Tibial nerve (tissue), 4 donors: ENCODE measurements at regions not wholly inside any gene's neighbourhood (a gene's known extent, or its start where the extent isn't known, plus 50 kb on each side); places are given as distances from the start of the nearest gene placed in this dataset.

Source experiments
- CTCF ChIP-seq, 5 experiments: fragments of 200-600 bp in 3 of 5; fragments of 450-650 bp in 2 of 5; sonication (generic) in 3 of 5; IDR thresholded peaks; one replicate each; pipeline ENCODE4 v1.5.1; 2016 to 2019; ENCODE audit warnings: antibody characterized with exemption in 5 of 5, mild to moderate bottlenecking in 3 of 5, moderate library complexity in 2 of 5
- EP300 ChIP-seq, 2 donors: sonication (generic); formaldehyde crosslinking; IDR thresholded peaks; one replicate each; pipeline ENCODE4 v1.6.1; 2017; ENCODE audit warnings: antibody characterized with exemption in 2 of 2, mild to moderate bottlenecking in 1 of 2
- POLR2A ChIP-seq, 2 donors: fragments of 450-650 bp; IDR thresholded peaks; one replicate each; pipeline ENCODE4 v1.6.1; 2017; ENCODE audit warnings: antibody characterized with exemption in 2 of 2, mild to moderate bottlenecking in 2 of 2, moderate library complexity in 2 of 2

DNA sequence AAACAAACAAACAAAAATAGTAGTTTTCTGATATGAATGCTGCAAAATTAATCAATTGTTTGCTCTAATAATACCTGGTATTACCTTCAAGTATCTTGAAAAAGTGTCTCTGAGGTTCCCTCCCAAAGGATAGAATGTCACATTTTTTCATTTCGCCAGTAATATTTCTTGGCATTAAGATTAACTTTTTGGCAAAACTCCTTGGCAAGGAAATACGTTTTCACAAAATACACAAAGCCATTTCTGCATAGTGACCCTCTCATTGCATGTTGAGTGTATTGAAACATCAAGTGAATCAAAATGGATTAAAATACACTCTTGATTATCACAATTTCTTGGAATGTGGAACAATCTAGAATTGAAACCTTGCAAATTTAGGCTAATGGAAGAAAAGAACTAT lies 230.5 kb downstream of the ATPSCKMT start:
- no peak for TF ChIP-seq POLR2A (IDR thresholded peaks at IDR 0.05)
- TF ChIP-seq CTCF (IDR thresholded peaks at IDR 0.05) = no peak
- TF ChIP-seq EP300 (IDR thresholded peaks at IDR 0.05) = no peak
